Endothelial cell of umbilical vein (primary cell): ENCODE measurements at regions not wholly inside any gene's neighbourhood (a gene's known extent, or its start where the extent isn't known, plus 50 kb on each side); places are given as distances from the start of the nearest gene placed in this dataset.

ENCODE experiments used
- BruUV-seq: library from RNA; stranded (reverse); fragments of 400-500 nt; replicated peaks from 2 replicates; lab custom pipeline; 2021; lab: Mats Ljungman, UMichigan
- CTCF ChIA-PET: fragments of 300-600, 350-600 bp; sonication (Branson Sonifier 250); formaldehyde crosslinking; loops from one replicate; lab custom pipeline; 2021; ENCODE audit warnings: antibody characterized with exemption, inconsistent platforms; lab: Charles Lee
- POLR2A ChIA-PET: fragments of 300-600, 350-600 bp; sonication (Branson Sonifier 250); formaldehyde crosslinking; loops from one replicate; lab custom pipeline; 2021; ENCODE audit warnings: antibody characterized with exemption, inconsistent platforms; lab: Charles Lee
- DNase-seq: peaks from one replicate; pipeline ENCODE4 v3.0.0-alpha.2; 2011; ENCODE audit warnings: low read depth, low spot score
- FAIRE-seq: peaks from 2 replicates; lab custom pipeline; 2011; peaks lifted over from hg19 to GRCh38; lab: Jason Lieb, UNC
- H2AFZ ChIP-seq: 2 replicates; pipeline ENCODE4 v1.6.0; 2012; ENCODE audit warnings: low read depth, low read length, control low read depth, inconsistent platforms
- H3K27ac ChIP-seq: 2 replicates; pipeline ENCODE4 v1.5.1; 2011; ENCODE audit warnings: low read depth, mild to moderate bottlenecking, control low read depth, low read length, moderate library complexity; ENCODE audit not compliant: insufficient read depth
- H3K27me3 ChIP-seq, 2 experiments: 2 replicates each; pipeline versions ENCODE4 v1.6.0 to v1.6.1; 2011; ENCODE audit warnings: low read length in 2 of 2, mixed read lengths in 1 of 2; ENCODE audit not compliant: control insufficient read depth in 2 of 2, insufficient read depth in 2 of 2
- H3K36me3 ChIP-seq, 2 experiments: 2 replicates in 1 of 2; 3 replicates in 1 of 2; pipeline ENCODE4 v1.5.1; 2011; ENCODE audit warnings: low read length in 2 of 2, mild to moderate bottlenecking in 1 of 2, moderate library complexity in 1 of 2; ENCODE audit not compliant: control insufficient read depth in 2 of 2, insufficient read depth in 2 of 2; ENCODE audit errors: extremely low read depth in 1 of 2
- H3K4me1 ChIP-seq: 3 replicates; pipeline ENCODE4 v1.5.1; 2011; ENCODE audit warnings: mild to moderate bottlenecking, low read length; ENCODE audit not compliant: control insufficient read depth, insufficient read depth; ENCODE audit errors: extremely low read depth
- H3K4me2 ChIP-seq: 2 replicates; pipeline ENCODE4 v1.6.1; 2011; ENCODE audit warnings: low read length, control low read depth, mixed read lengths; ENCODE audit not compliant: insufficient read depth
- H3K4me3 ChIP-seq, 3 experiments: fragments of 200-600 bp in 1 of 3; sonication (generic), shearing (Covaris generic) in 1 of 3; replicated peaks in 1 of 3; 2 replicates each; pipeline ENCODE4 v1.5.1; 2011 to 2016; ENCODE audit warnings: control low read depth in 3 of 3, low read length in 3 of 3, mild to moderate bottlenecking in 2 of 3, inconsistent platforms in 1 of 3, low read depth in 1 of 3, moderate library complexity in 1 of 3; ENCODE audit not compliant: insufficient read depth in 1 of 3
- H3K79me2 ChIP-seq: 2 replicates; pipeline ENCODE4 v1.6.0; 2012; ENCODE audit warnings: low read length, inconsistent platforms; ENCODE audit not compliant: control insufficient read depth, insufficient read depth
- H3K9ac ChIP-seq: replicated peaks from 2 replicates; pipeline ENCODE3; 2011; ENCODE audit warnings: low read length, control low read depth; ENCODE audit not compliant: insufficient read depth; ENCODE audit errors: extremely low read depth
- H3K9me1 ChIP-seq: replicated peaks from 3 replicates; pipeline ENCODE4 v1.6.0; 2011; ENCODE audit warnings: mild to moderate bottlenecking, low read length; ENCODE audit not compliant: control insufficient read depth, insufficient read depth; ENCODE audit errors: extremely low read depth
- H3K9me3 ChIP-seq: replicated peaks from 2 replicates; pipeline ENCODE4 v1.5.1; 2012; ENCODE audit warnings: low read length, inconsistent platforms; ENCODE audit not compliant: control insufficient read depth, insufficient read depth
- H4K20me1 ChIP-seq: replicated peaks from 2 replicates; pipeline ENCODE3; 2011; ENCODE audit warnings: mild to moderate bottlenecking, low read length; ENCODE audit not compliant: control insufficient read depth, insufficient read depth; ENCODE audit errors: extremely low read depth
- CTCF ChIP-seq, 2 donors: IDR thresholded peaks; 1 replicate in 1 of 2; 2 replicates in 1 of 2; pipeline ENCODE4 v1.5.1; 2011; ENCODE audit warnings: low read length in 2 of 2, mild to moderate bottlenecking in 2 of 2, moderate library complexity in 2 of 2, control low read depth in 1 of 2, inconsistent platforms in 1 of 2, low read depth in 1 of 2; ENCODE audit not compliant: insufficient read depth in 1 of 2; ENCODE audit errors: extremely low read depth in 1 of 2
- EZH2 ChIP-seq: IDR thresholded peaks from 2 replicates; pipeline ENCODE4 v1.6.1; 2012; ENCODE audit warnings: borderline replicate concordance, low read depth, mild to moderate bottlenecking, moderate library complexity, low read length, inconsistent platforms; ENCODE audit not compliant: severe bottlenecking
- FOS ChIP-seq: IDR thresholded peaks from 2 replicates; pipeline ENCODE4 v1.6.1; 2011; ENCODE audit warnings: mild to moderate bottlenecking, low read length, moderate library complexity, borderline replicate concordance; ENCODE audit not compliant: insufficient read depth
- GATA2 ChIP-seq: IDR thresholded peaks from 2 replicates; pipeline ENCODE4 v1.7.0; 2011; ENCODE audit warnings: low read depth, mild to moderate bottlenecking, moderate library complexity, mixed read lengths, low read length; ENCODE audit not compliant: insufficient read length, insufficient read depth
- JUN ChIP-seq: IDR thresholded peaks from 2 replicates; pipeline ENCODE4 v1.6.1; 2011; ENCODE audit warnings: borderline replicate concordance, low read depth; ENCODE audit not compliant: insufficient read length, insufficient read depth
- MAX ChIP-seq: IDR thresholded peaks from 2 replicates; pipeline ENCODE4 v1.6.1; 2011; ENCODE audit not compliant: insufficient read depth, insufficient read length
- MYC ChIP-seq: IDR thresholded peaks from one replicate; pipeline ENCODE4 v1.6.1; 2011; ENCODE audit warnings: mild to moderate bottlenecking, low read depth, low read length
- POLR2A ChIP-seq: IDR thresholded peaks from 2 replicates; pipeline ENCODE4 v1.6.1; 2012; ENCODE audit warnings: low read depth, mild to moderate bottlenecking, control low read depth, low read length
- POLR2AphosphoS5 ChIP-seq: IDR thresholded peaks from 2 replicates; pipeline ENCODE4 v1.6.1; 2012; ENCODE audit warnings: low read depth, mild to moderate bottlenecking, control low read depth, low read length, moderate library complexity; ENCODE audit not compliant: insufficient read depth
- dilution Hi-C: fragments of 300-500 bp; cut with MboI; formaldehyde crosslinking; loops from one replicate; pipeline ENCODE4 v1.15.0; 2019; ENCODE audit warnings: low sequenced_read_pairs; ENCODE audit not compliant: extremely low pct_ligation_motif_present
- intact Hi-C: fragments of 100-400 bp; cut with micrococcal nuclease; formaldehyde crosslinking; loops from one replicate; pipeline ENCODE4 v1.10.0; 2022

GRCh38 chr15:53437985-53438841, 321.2 kb downstream of the WDR72 start:
- CTCF ChIA-PET = no interaction called here
- DNase-seq (no peak), FAIRE-seq (no peak)
- intact Hi-C loops = no loop called here
- Histone ChIP-seq H3K27ac (no peak overlapping the region), H3K9me1 (no peaks in the 10 kb centered on the region), H3K27me3 (no peaks in the 10 kb centered on the region), H3K9ac (no peak overlapping the region), H3K36me3 (no peaks in the 10 kb centered on the region), H3K4me3 (no peak overlapping the region), H2AFZ (no peak overlapping the region), H3K9me3 (no peaks in the 10 kb centered on the region), H3K4me1 (no peaks in the 10 kb centered on the region), H3K79me2 (no peaks in the 10 kb centered on the region), H4K20me1 (no peaks in the 10 kb centered on the region), H3K4me2 (no peak overlapping the region)
- dilution Hi-C loops = no loop called here
- no peak for TF ChIP-seq EZH2
- POLR2A ChIA-PET = no interaction called here
- no TSS peak for BruUV-seq

GRCh38 chr15:53437366-53437765, 322.1 kb downstream of the WDR72 start:
- H3K4me2 ChIP-seq = no peak overlapping the region
- H3K9me3 ChIP-seq = no peaks in the 10 kb centered on the region
- TF ChIP-seq CTCF (IDR thresholded peaks at IDR 0.05; ENCODE audit: extremely low read depth in 1 of 2, insufficient read depth in 1 of 2, low read depth in 1 of 2, low read length in 2 of 2) (no peak), MYC (no peak), POLR2A (no peak), EZH2 (no peak), JUN (no peak), POLR2AphosphoS5 (no peak), GATA2 (no peak), MAX (no peak), FOS (no peak)
- intact Hi-C loops (no loop called here), dilution Hi-C loops (no loop called here)
- H3K9ac ChIP-seq = no peak overlapping the region
- no peak for FAIRE-seq
- H3K36me3 ChIP-seq = no peaks in the 10 kb centered on the region
- no peak overlapping the region for H2AFZ ChIP-seq
- H3K4me3 ChIP-seq = no peak overlapping the region
- ChIA-PET POLR2A (no interaction called here), CTCF (no interaction called here)
- no peaks in the 10 kb centered on the region for H4K20me1 ChIP-seq
- BruUV-seq = no TSS peak
- H3K27ac ChIP-seq = no peak overlapping the region
- DNase-seq = no peak
- no peaks in the 10 kb centered on the region for H3K9me1 ChIP-seq
- no peaks in the 10 kb centered on the region for H3K79me2 ChIP-seq
- no peaks in the 10 kb centered on the region for H3K4me1 ChIP-seq
- no peaks in the 10 kb centered on the region for H3K27me3 ChIP-seq
